Activated naive CD4-positive, alpha-beta T cell treated with anti-CD3 and anti-CD28 coated beads, Interleukin-2, amount 50 U/mL, for 72 hours (primary cell): ENCODE measurements at regions not wholly inside any gene's neighbourhood (a gene's known extent, or its start where the extent isn't known, plus 50 kb on each side); places are given as distances from the start of the nearest gene placed in this dataset.
"Not testable (repeated sequence)": the region's sequence is repeated elsewhere in the genome, so short reads cannot be mapped to it uniquely, and the experiment has no call there.

Experiments
- ATAC-seq, 2 donors: fragments of 150-1000 bp; cut with Tn5 transposase; 2 replicates each; pipeline ENCODE4 v1.10.0; 2021; ENCODE audit warnings: mild to moderate bottlenecking in 2 of 2, moderate library complexity in 2 of 2
- DNase-seq, 2 donors: peaks; one replicate each; pipeline ENCODE4 v3.0.0; 2021 to 2022; ENCODE audit warnings: low spot score in 2 of 2
- H3K27ac Mint-ChIP-seq, 2 donors: one replicate each; pipeline ENCODE4 v1.8.0; 2022; ENCODE audit warnings: mild to moderate bottlenecking in 2 of 2, mixed read lengths in 2 of 2
- H3K36me3 Mint-ChIP-seq, 2 donors: one replicate each; pipeline ENCODE4 v1.8.0; 2022; ENCODE audit warnings: mixed read lengths in 2 of 2
- H3K9me3 Mint-ChIP-seq, 2 donors: one replicate each; pipeline ENCODE4 v1.8.0; 2022; ENCODE audit warnings: mixed read lengths in 2 of 2

DNA sequence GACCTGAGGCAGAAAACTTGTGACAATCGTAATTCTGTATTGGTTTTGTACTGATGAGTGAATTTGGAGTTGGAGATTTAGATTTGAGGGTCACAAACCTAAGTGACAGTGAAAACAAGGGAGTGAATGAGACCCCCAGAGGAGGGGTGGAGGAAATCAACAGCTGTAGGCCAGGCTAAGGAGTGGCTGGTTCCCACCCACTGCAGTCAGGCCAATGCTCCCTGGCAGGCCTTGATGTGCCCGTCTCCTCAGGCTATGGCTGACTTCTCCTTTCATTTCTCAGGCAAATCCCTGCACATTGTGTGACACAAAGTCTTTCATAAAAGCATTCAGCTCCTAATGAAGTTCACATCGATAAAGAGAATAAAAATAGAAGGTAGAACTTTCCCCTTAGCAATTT is 557.6 kb downstream of the CETN3 start:
- DNase-seq (no peak), ATAC-seq (no peak)
- Mint-ChIP-seq H3K27ac (no peak overlapping the region), H3K9me3 (peaks cover 0 to 3% of the 10 kb centered on the region in 2 donors), H3K36me3 (no peaks in the 10 kb centered on the region)

DNA sequence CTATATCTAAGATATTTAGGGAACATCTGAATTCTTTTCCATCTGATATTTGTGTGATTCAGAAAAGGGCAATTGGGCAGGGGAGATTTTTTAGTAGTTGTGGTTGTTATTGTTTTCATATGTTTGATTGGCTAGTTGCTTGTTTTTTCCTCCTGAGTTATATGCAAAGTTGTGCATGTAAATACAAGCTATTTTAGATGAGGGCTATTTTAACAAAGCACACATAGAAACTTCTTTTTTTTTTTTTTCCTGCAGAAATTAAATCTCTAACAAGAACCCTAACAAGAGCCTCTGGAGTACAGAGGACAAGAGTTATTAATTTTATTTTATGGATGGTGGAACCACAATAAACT is 559.1 kb downstream of the CETN3 start:
- no peak overlapping the region for H3K27ac Mint-ChIP-seq
- H3K36me3 Mint-ChIP-seq, result no peaks in the 10 kb centered on the region
- DNase-seq (no peak), ATAC-seq (no peak)
- peaks cover 5 to 7% of the 10 kb centered on the region in 2 donors for H3K9me3 Mint-ChIP-seq

DNA sequence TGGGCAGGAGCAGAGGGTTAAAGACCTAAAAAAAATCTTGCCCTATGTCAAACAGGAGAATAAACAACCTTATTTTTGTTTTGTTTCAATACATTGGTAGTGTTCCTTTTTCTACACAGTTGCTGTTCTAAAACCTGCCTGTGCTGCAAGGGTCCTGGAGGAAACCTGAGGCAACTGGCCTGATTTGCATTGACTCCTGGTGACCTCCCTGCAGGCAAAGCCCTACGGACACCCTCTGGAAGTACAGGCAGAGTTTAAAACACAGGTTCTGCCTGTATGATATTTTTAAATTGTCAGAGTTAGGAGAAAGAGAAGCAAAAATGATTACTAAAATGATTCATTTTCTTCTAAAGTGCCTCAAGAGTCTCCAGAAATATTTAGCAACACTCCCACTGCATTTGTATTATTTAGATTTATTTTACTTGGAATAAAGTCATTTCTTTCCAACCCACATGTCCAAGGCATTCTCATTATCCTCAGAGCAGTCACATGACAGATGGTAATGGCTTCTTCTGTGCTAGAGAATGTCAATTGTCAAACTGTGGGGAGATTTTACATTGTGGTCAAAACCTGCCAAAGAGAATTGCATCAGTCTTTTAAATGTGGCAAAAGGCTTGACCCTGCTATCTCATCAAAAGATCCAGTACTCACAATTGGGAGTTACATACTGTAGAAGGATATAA is 559.6 kb downstream of the CETN3 start:
- H3K9me3 Mint-ChIP-seq, result peaks cover 5 to 7% of the 10 kb centered on the region in 2 donors
- no peaks in the 10 kb centered on the region for H3K36me3 Mint-ChIP-seq
- no peak for DNase-seq
- H3K27ac Mint-ChIP-seq, result no peak overlapping the region
- ATAC-seq, result no peak

DNA sequence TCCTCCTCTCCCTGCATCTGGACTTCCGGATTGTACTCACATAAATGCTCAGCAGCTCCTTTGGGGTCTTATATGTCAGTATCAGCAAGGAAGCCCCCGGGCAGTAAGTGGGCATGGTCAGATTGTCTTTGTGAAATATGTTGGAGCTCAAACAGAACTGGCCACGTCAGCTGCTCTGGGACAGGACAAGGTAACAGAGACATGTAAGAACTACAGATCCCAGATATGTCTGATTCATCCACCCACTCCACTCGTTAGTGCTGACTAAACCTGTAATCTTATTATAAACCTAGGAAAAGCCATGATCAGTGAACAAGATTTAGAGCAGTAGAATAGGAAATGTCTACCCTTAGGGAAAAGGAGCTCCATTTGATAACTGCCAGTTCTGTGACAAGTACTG is 561.8 kb downstream of the CETN3 start:
- no peak overlapping the region for H3K27ac Mint-ChIP-seq
- ATAC-seq, result no peak

DNA sequence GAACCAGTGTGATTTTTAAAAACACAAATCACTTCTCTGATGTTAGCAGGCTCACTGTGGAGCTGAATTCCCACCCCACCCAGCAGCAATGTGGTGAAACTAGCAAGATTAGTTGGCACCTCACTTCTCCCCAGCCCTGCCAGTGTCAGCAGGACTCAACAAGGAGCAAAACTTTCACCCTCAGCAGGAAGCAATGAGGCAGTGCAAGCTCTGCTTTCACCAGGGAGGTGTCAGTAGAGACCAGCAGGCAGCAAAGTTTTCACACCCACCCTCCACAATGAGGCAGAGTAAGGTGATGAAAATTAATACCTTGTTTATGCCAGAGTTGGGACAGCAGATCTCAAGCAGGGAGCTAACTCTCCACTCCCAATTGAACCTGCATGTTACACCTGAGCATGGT is 565.0 kb downstream of the CETN3 start:
- DNase-seq, result no peak
- no peak overlapping the region for H3K27ac Mint-ChIP-seq
- H3K9me3 Mint-ChIP-seq, result peaks cover 5 to 7% of the 10 kb centered on the region in 2 donors
- no peaks in the 10 kb centered on the region for H3K36me3 Mint-ChIP-seq
- no peak for ATAC-seq

More for the DNA sequence above, 561.8 kb downstream of the CETN3 start:
- Mint-ChIP-seq H3K9me3 (peaks cover 5 to 7% of the 10 kb centered on the region in 2 donors), H3K36me3 (no peaks in the 10 kb centered on the region)
- DNase-seq, result no peak

DNA sequence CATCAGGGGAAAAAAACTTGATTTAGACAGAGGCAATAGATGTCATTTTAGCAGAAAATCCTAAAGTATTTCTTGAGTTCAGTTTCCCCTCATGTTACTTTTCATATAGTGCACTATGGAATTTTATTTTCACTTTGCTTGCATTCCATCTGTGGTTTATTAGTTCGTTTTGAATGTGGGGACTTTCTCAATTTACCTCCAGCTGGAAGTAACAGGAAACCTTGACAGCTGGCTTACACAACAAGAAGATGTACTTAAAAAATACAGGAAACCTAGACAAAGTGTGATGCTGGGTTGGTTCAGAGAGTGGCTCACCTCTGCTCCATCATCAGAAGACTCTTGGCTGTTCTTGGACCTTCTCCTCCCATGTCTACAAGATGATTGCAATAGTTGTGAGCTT is 567.0 kb downstream of the CETN3 start:
- Mint-ChIP-seq H3K9me3 (peaks cover 4 to 5% of the 10 kb centered on the region in 2 donors), H3K27ac (no peak overlapping the region), H3K36me3 (no peaks in the 10 kb centered on the region)
- DNase-seq (no peak), ATAC-seq (no peak)

DNA sequence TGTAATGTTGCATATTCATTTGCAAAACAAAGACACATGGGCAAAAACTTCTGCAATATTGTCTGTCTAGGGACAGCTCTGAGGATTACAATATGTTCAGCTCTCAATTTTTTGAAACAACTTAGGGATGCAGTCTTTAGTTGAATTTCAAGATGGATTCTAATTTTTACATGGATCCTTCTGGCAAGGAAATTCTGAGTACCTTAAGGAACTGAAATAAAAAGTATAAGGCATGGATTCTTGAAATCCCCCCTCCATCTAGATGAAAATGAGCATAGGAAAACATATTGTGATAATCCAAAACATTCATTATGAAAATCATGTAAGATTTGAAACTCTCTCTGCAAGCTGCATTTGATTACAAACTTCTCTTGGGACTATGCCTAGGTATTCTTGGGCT is 568.6 kb downstream of the CETN3 start:
- DNase-seq (no peak), ATAC-seq (no peak)
- peaks cover 0 to 7% of the 10 kb centered on the region in 2 donors for H3K9me3 Mint-ChIP-seq
- H3K36me3 Mint-ChIP-seq, result no peaks in the 10 kb centered on the region
- no peak overlapping the region for H3K27ac Mint-ChIP-seq

DNA sequence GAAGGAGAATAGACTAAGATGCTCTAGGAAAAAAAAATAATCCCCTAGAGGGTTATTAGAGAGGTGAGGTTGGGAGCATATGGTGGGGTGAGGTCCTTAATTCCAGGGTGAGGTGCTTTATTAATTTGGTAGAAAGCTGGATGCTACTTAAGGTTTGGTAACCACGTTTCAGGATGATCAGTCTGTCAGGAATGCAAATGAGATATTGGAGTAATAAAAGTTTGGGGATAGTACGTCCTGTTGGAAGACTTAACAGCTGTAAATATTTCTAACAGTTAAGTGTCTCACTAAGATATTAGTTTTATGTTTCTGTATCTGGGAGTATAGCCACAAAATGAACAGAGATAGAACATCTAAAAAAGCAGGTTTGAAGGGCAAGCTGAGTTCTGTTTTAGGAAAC is 578.9 kb downstream of the CETN3 start:
- Mint-ChIP-seq H3K27ac (no peak overlapping the region), H3K36me3 (no peaks in the 10 kb centered on the region), H3K9me3 (peaks cover 0 to 13% of the 10 kb centered on the region in 2 donors)
- no peak for DNase-seq
- no peak for ATAC-seq

DNA sequence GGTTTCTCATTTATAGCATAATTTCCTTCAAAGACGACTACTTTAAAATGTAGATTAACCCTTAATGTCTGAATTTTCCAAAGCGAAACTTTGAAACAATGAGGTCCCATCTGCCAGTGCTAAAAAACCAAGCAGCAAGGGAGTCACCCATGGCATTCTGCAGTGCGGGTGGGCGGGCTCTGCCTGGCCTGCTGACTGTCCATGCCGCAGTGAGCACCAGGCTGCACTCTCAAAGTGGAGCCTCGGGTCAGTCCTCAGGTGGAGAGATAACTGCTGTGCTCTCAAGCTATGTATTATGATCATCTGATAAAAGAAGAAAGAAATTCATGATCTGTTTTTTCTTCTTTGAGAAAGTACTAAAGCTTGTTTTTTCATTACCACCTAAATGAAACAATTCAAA is 581.6 kb downstream of the CETN3 start:
- ATAC-seq, result no peak
- H3K36me3 Mint-ChIP-seq, result no peaks in the 10 kb centered on the region
- DNase-seq, result no peak
- H3K9me3 Mint-ChIP-seq, result peaks cover 0 to 15% of the 10 kb centered on the region in 2 donors
- no peak overlapping the region for H3K27ac Mint-ChIP-seq

DNA sequence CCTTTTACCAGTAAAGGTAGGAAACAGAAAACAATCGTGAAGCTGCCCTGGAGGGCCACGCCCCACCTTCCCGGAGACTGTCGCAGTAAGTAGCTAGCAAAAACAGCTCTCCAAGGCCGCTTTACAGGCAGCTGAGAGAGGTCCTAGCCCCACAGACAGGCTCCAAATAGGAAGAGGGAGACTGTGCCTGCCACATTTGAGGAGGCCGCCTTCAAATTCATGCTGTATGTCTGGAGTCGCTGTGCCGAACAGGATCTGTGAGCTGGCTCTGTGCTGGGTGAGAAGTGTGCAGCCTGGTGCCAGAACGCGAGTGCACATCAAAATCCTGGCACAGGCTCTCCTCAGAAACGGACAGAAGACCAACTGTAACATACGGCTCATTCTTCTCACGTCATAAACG is 582.2 kb downstream of the CETN3 start:
- Mint-ChIP-seq H3K36me3 (no peaks in the 10 kb centered on the region), H3K27ac (no peak overlapping the region), H3K9me3 (peaks cover 0 to 17% of the 10 kb centered on the region in 2 donors)
- DNase-seq (no peak), ATAC-seq (no peak)

DNA sequence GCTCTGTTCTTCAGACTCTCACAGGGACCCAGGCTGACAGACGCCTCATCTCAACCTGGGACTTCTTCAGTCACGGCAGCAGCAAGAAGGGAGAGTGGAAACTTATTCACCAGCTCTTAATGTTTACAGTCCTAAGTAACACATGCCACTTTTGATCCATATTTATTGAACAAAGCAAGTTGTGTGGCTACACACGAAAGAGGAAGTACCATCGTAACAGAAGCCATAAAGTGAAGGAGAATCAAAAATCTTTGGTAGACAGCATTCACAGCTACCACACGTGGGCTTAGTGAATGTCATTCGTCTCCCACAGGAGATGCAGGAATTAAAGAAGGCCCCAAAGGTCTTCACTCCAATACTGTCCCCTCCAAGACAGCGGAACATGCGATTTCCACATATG is 582.6 kb downstream of the CETN3 start:
- DNase-seq (no peak), ATAC-seq (no peak)
- Mint-ChIP-seq H3K36me3 (no peaks in the 10 kb centered on the region), H3K9me3 (peaks cover 0 to 14% of the 10 kb centered on the region in 2 donors), H3K27ac (no peak overlapping the region)

DNA sequence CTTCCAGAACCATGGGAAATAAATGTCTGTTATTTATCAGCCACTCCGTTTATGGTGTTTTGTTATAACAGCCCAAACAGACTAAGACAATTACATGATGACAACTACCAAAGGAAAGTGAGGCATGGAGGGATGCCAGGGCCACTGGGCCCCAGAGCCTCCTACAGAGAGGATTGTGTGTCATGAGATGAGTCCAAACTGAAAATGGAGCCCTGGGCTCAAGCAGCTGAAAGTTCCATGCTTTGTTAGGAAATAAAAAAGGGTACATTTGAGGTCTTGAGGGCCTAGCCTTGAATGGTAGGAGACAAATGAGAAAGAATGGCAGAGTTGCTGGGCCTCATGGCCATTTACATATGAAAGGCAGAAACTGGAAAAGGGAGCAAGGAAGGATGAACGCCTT is 586.5 kb downstream of the CETN3 start:
- no peak for DNase-seq
- Mint-ChIP-seq H3K27ac (no peak overlapping the region), H3K36me3 (no peaks in the 10 kb centered on the region), H3K9me3 (peaks cover 0 to 14% of the 10 kb centered on the region in 2 donors)
- ATAC-seq, result no peak

DNA sequence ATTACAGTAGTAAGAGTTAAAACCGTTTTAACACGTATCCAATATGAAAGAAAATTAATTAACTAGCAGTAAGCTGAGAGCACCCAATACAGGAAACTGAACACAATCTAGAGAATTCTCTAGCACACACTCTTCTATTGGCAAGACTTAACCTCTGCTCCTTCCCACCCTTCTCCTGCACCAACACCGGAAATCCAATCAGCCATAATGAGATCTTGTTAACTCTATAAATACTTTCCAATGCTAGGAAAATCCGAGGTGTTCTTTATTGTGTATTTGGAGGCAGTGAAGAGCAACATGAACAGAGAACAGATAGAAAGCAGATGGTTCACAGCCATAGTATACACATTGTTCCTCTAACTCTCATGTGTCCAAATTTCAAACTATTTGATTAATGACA is 591.7 kb downstream of the CETN3 start:
- H3K9me3 Mint-ChIP-seq, result peaks cover 6% of the 10 kb centered on the region in 2 donors
- ATAC-seq (no peak), DNase-seq (no peak)
- H3K27ac Mint-ChIP-seq, result no peak overlapping the region
- H3K36me3 Mint-ChIP-seq, result no peaks in the 10 kb centered on the region

DNA sequence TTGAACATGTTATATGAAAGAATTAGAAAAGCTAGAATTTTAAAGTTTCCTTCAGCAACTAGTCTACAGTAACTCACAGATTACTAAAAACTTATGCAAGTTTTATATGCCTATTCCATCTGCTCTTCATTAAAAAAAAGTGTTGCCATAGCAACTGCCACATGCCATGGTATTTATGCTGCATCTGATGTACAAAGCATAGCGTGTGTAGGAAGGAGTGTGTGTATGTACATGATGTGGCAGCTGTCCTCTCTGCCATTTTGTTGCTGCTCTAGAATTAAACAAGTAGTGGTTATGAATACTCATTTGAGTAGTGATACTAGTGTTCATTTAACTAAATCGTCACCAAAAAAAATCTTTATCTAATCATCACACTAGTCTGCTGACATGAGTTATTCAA is 593.5 kb downstream of the CETN3 start:
- Mint-ChIP-seq H3K9me3 (peaks cover 7 to 8% of the 10 kb centered on the region in 2 donors), H3K27ac (no peak overlapping the region), H3K36me3 (no peaks in the 10 kb centered on the region)
- DNase-seq (no peak), ATAC-seq (no peak)

DNA sequence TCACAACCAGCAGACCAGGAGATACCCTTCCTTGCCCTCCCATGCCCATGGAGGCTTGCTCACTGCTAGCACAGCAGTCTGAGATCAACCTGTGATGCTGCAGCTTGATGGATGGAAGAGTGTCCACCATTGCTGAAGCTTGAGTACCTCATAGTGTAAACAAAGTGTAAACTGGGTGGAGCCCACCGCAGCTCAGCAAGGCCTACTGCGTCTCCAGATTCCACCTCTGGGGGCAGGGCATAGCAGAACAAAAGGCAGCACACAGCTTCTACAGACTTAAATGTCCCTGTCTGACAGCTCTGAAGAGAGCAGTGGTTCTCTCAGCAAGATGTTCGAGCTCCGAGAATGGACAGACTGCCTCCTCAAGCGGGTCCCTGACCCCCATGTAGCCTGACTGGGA is 608.8 kb downstream of the CETN3 start:
- peaks cover 23 to 25% of the 10 kb centered on the region in 2 donors for H3K9me3 Mint-ChIP-seq
- not testable (repeated sequence) for ATAC-seq, H3K36me3 Mint-ChIP-seq, H3K27ac Mint-ChIP-seq, DNase-seq

DNA sequence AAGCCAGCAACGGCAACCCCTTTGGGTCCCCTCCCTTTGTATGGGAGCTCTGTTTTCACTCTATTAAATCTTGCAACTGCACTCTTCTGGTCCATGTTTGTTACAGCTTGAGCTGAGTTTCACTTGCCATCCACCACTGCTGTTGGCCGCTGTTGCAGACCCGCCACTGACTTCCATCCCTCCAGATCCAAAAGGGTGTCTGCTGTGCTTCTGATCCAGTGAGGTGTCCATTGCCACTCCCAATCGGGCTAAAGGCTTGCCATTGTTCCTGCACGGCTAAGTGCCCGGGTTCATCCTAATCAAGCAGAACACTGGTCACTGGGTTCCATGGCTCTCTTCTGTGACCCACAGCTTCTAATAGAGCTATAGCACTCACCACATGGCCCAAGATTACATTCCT is 615.1 kb downstream of the CETN3 start:
- not testable (repeated sequence) for H3K27ac Mint-ChIP-seq, DNase-seq, H3K36me3 Mint-ChIP-seq, ATAC-seq
- peaks cover 15% of the 10 kb centered on the region in 2 donors for H3K9me3 Mint-ChIP-seq

DNA sequence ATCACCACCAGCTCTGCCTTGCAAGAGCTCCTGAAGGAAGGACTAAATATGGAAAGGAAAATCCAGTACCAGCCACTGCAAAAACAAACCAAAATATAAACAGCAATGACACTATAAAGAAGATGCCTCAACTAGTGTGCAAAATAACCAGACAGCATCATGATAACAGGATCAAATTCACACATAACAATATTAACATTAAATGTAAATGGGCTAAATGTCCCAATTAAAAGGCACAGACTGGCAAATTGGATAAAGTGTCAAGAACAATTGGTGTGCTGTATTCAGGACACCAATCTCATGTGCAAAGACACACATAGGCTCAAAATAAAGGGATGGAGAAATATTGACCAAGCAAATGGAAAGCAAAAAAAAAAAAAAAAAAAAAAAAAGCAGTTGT is 629.8 kb downstream of the CETN3 start:
- peaks cover 12 to 35% of the 10 kb centered on the region in 2 donors for H3K36me3 Mint-ChIP-seq
- not testable (repeated sequence) for DNase-seq, H3K27ac Mint-ChIP-seq, ATAC-seq
- peaks cover 45 to 54% of the 10 kb centered on the region in 2 donors for H3K9me3 Mint-ChIP-seq

DNA sequence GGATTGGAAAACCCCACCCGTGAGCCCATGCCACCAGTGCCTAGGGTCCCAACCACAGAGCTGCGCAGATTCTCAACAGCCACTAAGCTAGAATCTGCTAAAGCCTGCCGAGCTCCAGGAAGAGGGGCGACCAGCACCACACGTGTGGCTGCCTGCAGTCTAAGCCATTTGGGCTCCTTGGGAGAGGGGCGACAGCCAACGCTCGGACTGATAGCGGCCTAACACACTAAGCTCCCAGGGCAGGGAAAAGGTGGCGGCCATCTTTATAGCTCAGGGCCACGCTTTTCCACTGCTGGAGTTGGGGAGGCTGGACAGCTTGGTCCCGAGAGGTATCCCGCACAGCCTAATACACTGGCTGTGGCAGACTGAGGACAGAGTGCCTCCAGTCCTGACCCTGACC is 631.8 kb downstream of the CETN3 start:
- DNase-seq, result no peak
- H3K27ac Mint-ChIP-seq, result no peak overlapping the region
- H3K9me3 Mint-ChIP-seq, result peaks cover 45 to 51% of the 10 kb centered on the region in 2 donors
- peaks cover 12 to 35% of the 10 kb centered on the region in 2 donors for H3K36me3 Mint-ChIP-seq
- no peak for ATAC-seq
